H1 (cell line): ENCODE measurements at regions not wholly inside any gene's neighbourhood (a gene's known extent, or its start where the extent isn't known, plus 50 kb on each side); places are given as distances from the start of the nearest gene placed in this dataset.
"Not testable (repeated sequence)": the region's sequence is repeated elsewhere in the genome, so short reads cannot be mapped to it uniquely, and the experiment has no call there.

Source experiments
- CTCF ChIA-PET: fragments of 300-600 bp; sonication (Branson Sonifier 250); formaldehyde crosslinking; loops from one replicate; lab custom pipeline; 2021; ENCODE audit not compliant: partially characterized antibody; lab: Charles Lee
- POLR2A ChIA-PET: fragments of 300-600 bp; sonication (Branson Sonifier 250); formaldehyde crosslinking; loops from one replicate; lab custom pipeline; 2021; ENCODE audit warnings: inconsistent platforms; ENCODE audit not compliant: partially characterized antibody; lab: Charles Lee
- DNase-seq, 2 experiments: peaks; one replicate each; pipeline versions ENCODE4 v3.0.0 to v3.0.0-alpha.2; 2010 to 2022; ENCODE audit warnings: low spot score in 2 of 2, low read depth in 1 of 2, mixed read lengths in 1 of 2
- FAIRE-seq: peaks from 2 replicates; lab custom pipeline; 2011; peaks lifted over from hg19 to GRCh38; lab: Jason Lieb, UNC
- H2AFZ ChIP-seq: 2 replicates; pipeline ENCODE4 v1.8.1; 2012; ENCODE audit warnings: low read length, inconsistent platforms
- H2AK5ac ChIP-seq: 2 replicates; pipeline ENCODE4 v1.6.1; 2013; ENCODE audit warnings: low read depth, low read length
- H2BK120ac ChIP-seq: replicated peaks from 2 replicates; pipeline ENCODE3; 2013; ENCODE audit warnings: low read depth, low read length, inconsistent platforms
- H2BK12ac ChIP-seq: 2 replicates; pipeline ENCODE4 v1.6.1; 2013; ENCODE audit warnings: low read depth, low read length
- H2BK15ac ChIP-seq: 2 replicates; pipeline ENCODE4 v1.6.1; 2013; ENCODE audit warnings: low read length
- H2BK20ac ChIP-seq: 2 replicates; pipeline ENCODE4 v1.6.1; 2013; ENCODE audit warnings: low read length
- H2BK5ac ChIP-seq: 2 replicates; pipeline ENCODE4 v1.6.1; 2013; ENCODE audit warnings: low read depth, low read length
- H3K14ac ChIP-seq: 2 replicates; pipeline ENCODE4 v1.6.1; 2013; ENCODE audit warnings: inconsistent platforms; ENCODE audit not compliant: insufficient read length
- H3K18ac ChIP-seq: 2 replicates; pipeline ENCODE4 v1.6.1; 2013; ENCODE audit warnings: low read length; ENCODE audit errors: extremely low read depth
- H3K23ac ChIP-seq: 2 replicates; pipeline ENCODE4 v1.6.1; 2013; ENCODE audit warnings: inconsistent platforms; ENCODE audit not compliant: insufficient read length
- H3K23me2 ChIP-seq: 2 replicates; pipeline ENCODE4 v1.6.1; 2013; ENCODE audit warnings: low read depth, low read length
- H3K27ac ChIP-seq: 2 replicates; pipeline ENCODE4 v1.6.1; 2011; ENCODE audit warnings: low read depth, low read length, inconsistent platforms
- H3K27me3 ChIP-seq, 4 experiments: replicated peaks in 1 of 4; 1 replicate in 1 of 4; 2 replicates in 3 of 4; pipeline versions ENCODE4 v1.6.1 to v1.8.1; 2011 to 2013; ENCODE audit warnings: low read length in 3 of 4, mild to moderate bottlenecking in 3 of 4, inconsistent platforms in 2 of 4, mixed read lengths in 2 of 4, moderate library complexity in 1 of 4; ENCODE audit not compliant: control insufficient read depth in 3 of 4, insufficient read depth in 3 of 4; ENCODE audit errors: extremely low read depth in 1 of 4
- H3K36me3 ChIP-seq, 4 experiments: 2 replicates each; pipeline versions ENCODE4 v1.6.1 to v1.8.1; 2011 to 2013; ENCODE audit warnings: mild to moderate bottlenecking in 4 of 4, low read length in 3 of 4, moderate library complexity in 2 of 4, control low read depth in 1 of 4, inconsistent platforms in 1 of 4; ENCODE audit not compliant: insufficient read depth in 4 of 4, control insufficient read depth in 2 of 4
- H3K4ac ChIP-seq: replicated peaks from 2 replicates; pipeline ENCODE3; 2013; ENCODE audit warnings: low read length, low read depth, mixed read lengths, inconsistent platforms; ENCODE audit not compliant: insufficient read length
- H3K4me1 ChIP-seq, 4 experiments: replicated peaks in 1 of 4; 1 replicate in 1 of 4; 2 replicates in 3 of 4; pipeline versions ENCODE4 v1.6.1 to v1.8.1; 2011 to 2013; ENCODE audit warnings: low read length in 3 of 4, inconsistent platforms in 2 of 4, mixed read lengths in 1 of 4; ENCODE audit not compliant: insufficient read depth in 4 of 4, control insufficient read depth in 3 of 4
- H3K4me2 ChIP-seq, 2 experiments: 2 replicates each; pipeline versions ENCODE4 v1.6.1 to v1.8.1; 2011 to 2013; ENCODE audit warnings: low read depth in 2 of 2, low read length in 2 of 2, control low read depth in 1 of 2, inconsistent platforms in 1 of 2, mild to moderate bottlenecking in 1 of 2; ENCODE audit not compliant: insufficient read depth in 1 of 2
- H3K4me3 ChIP-seq, 4 experiments: fragments of 200-600, 300-600 bp in 1 of 4; sonication (generic), shearing (Covaris generic), sonication (Bioruptor Twin) in 1 of 4; 2 replicates each; pipeline versions ENCODE4 v1.5.1 to v1.8.1; 2011 to 2016; ENCODE audit warnings: low read length in 4 of 4, low read depth in 3 of 4, control low read depth in 2 of 4, inconsistent platforms in 2 of 4, mild to moderate bottlenecking in 2 of 4, mixed read lengths in 1 of 4, moderate library complexity in 1 of 4; ENCODE audit not compliant: insufficient read depth in 2 of 4; ENCODE audit errors: extremely low read depth in 1 of 4
- H3K56ac ChIP-seq: replicated peaks from 2 replicates; pipeline ENCODE3; 2013; ENCODE audit warnings: low read depth, mild to moderate bottlenecking, mixed read lengths, low read length, inconsistent platforms; ENCODE audit not compliant: insufficient read length
- H3K79me1 ChIP-seq: 2 replicates; pipeline ENCODE4 v1.6.1; 2013; ENCODE audit warnings: low read depth, low read length, control low read depth
- H3K79me2 ChIP-seq, 2 experiments: 2 replicates each; pipeline versions ENCODE4 v1.6.1 to v1.8.1; 2012 to 2013; ENCODE audit warnings: low read length in 2 of 2, mild to moderate bottlenecking in 2 of 2, inconsistent platforms in 1 of 2; ENCODE audit not compliant: insufficient read depth in 2 of 2, control insufficient read depth in 1 of 2
- H3K9ac ChIP-seq, 4 experiments: replicated peaks in 1 of 4; 1 replicate in 1 of 4; 2 replicates in 3 of 4; pipeline versions ENCODE4 v1.6.1 to v1.8.1; 2011 to 2013; ENCODE audit warnings: low read depth in 3 of 4, low read length in 3 of 4, control low read depth in 2 of 4, mild to moderate bottlenecking in 2 of 4, moderate library complexity in 2 of 4, inconsistent platforms in 1 of 4; ENCODE audit errors: extremely low read depth in 1 of 4
- H3K9me3 ChIP-seq, 2 experiments: 2 replicates each; pipeline versions ENCODE4 v1.6.1 to v1.8.1; 2012 to 2013; ENCODE audit warnings: mild to moderate bottlenecking in 2 of 2, moderate library complexity in 2 of 2, control low read depth in 1 of 2, inconsistent platforms in 1 of 2, low read depth in 1 of 2, low read length in 1 of 2, mixed read lengths in 1 of 2; ENCODE audit not compliant: insufficient read depth in 2 of 2
- H4K20me1 ChIP-seq, 2 experiments: replicated peaks in 1 of 2; 2 replicates each; pipeline versions ENCODE3 to v1.8.1; 2011 to 2013; ENCODE audit warnings: inconsistent platforms in 2 of 2, low read length in 2 of 2, mild to moderate bottlenecking in 1 of 2; ENCODE audit not compliant: insufficient read depth in 2 of 2, control insufficient read depth in 1 of 2
- H4K5ac ChIP-seq: 2 replicates; pipeline ENCODE4 v1.6.1; 2013; ENCODE audit warnings: low read length, low read depth, mixed read lengths, inconsistent platforms; ENCODE audit not compliant: insufficient read length
- H4K8ac ChIP-seq: 2 replicates; pipeline ENCODE4 v1.8.0; 2013; ENCODE audit warnings: mild to moderate bottlenecking, moderate library complexity, low read length, inconsistent platforms; ENCODE audit not compliant: insufficient read depth; ENCODE audit errors: extremely low read depth
- H4K91ac ChIP-seq: replicated peaks from 2 replicates; pipeline ENCODE3; 2013; ENCODE audit warnings: low read length, mixed read lengths, inconsistent platforms; ENCODE audit not compliant: insufficient read length
- WGBS, 2 experiments: shearing (Covaris generic) in 1 of 2; methylation state at CpG; one replicate each; pipeline versions ENCODE4 v1.1.6 to v1.1.7; 2013 to 2015; ENCODE audit warnings: low lambda C conversion rate in 2 of 2, mixed read lengths in 2 of 2, inconsistent platforms in 1 of 2, low coverage in 1 of 2, missing lambda C conversion rate in 1 of 2; ENCODE audit not compliant: insufficient replicate concordance in 2 of 2, insufficient coverage in 1 of 2, insufficient read length in 1 of 2; ENCODE audit errors: extremely low coverage in 1 of 2, missing lambda C conversion rate in 1 of 2; 5-methylcytosine and 5-hydroxymethylcytosine counted together

DNA sequence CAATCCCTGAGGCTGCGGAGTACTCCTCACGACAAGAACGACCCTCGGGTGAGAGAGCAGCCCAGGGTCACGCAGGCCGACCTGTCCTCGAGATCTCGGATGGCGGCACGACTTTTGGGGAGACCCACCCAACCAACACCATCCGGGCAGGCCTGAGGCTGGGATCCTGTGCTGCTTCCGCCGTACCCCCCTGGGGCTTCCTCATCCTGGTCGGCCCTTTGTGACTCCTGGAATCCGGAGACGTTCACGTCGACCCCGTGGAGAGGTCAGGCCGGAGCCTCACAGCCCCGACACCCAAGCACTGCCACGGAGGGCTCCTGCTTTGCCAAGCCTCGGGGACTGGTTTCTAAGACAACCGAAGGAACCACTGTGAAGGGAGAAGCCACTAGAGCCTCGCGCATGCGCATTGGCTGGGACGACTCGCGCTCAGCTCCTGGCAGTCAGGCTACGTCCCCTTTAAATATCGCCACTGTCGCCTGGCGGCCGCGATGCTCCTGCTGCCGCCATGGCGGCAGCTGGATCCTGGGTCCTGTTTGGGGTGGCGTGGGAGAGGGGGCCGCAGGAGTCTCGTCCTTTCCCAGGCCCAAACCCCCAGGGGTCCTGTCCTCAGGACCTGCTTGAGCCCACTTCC, 136.2 kb upstream of the ANKRD20A1 start:
- H3K79me1 ChIP-seq, H3K4me3 ChIP-seq, H3K9ac ChIP-seq, H3K23me2 ChIP-seq, H4K5ac ChIP-seq, H3K79me2 ChIP-seq, H2AFZ ChIP-seq, H2BK15ac ChIP-seq, CTCF ChIA-PET, H4K20me1 ChIP-seq, H3K9me3 ChIP-seq, H3K36me3 ChIP-seq, H4K91ac ChIP-seq, H3K4me1 ChIP-seq, H2AK5ac ChIP-seq, H2BK12ac ChIP-seq, H3K56ac ChIP-seq, H2BK5ac ChIP-seq, H3K4ac ChIP-seq, H2BK120ac ChIP-seq, FAIRE-seq, H3K18ac ChIP-seq, POLR2A ChIA-PET, H3K14ac ChIP-seq, H3K27ac ChIP-seq, H4K8ac ChIP-seq, H3K23ac ChIP-seq, H3K27me3 ChIP-seq, DNase-seq, H2BK20ac ChIP-seq, H3K4me2 ChIP-seq: not testable (repeated sequence)
- WGBS, 2 experiments: no CpG with 5 or more reads among the region's 41 CpGs

DNA sequence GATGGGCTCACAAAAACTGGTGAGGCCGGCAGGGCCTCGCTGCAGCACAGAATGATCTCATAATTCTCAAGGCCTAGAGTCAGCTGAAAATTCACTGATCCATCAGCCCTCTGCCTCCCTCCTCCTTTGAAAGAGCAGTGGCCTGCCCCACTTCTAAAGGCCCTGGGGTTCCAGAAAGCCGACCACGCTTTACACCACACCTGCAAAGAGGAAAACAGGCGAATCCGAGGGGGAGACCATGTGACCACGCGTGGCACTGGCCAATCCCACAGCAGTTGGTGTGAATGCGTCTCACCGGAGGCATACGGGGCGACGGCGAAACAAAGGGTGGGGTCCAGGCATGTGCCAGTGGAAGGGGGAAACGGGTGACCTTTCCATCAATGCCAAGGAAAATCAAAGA, 135.5 kb upstream of the ANKRD20A1 start:
- H3K9ac ChIP-seq, H4K5ac ChIP-seq, H3K27me3 ChIP-seq, H2BK15ac ChIP-seq, H4K20me1 ChIP-seq, H2BK12ac ChIP-seq, H2BK120ac ChIP-seq, H4K8ac ChIP-seq, H3K79me1 ChIP-seq, CTCF ChIA-PET, POLR2A ChIA-PET, H2BK20ac ChIP-seq, H3K14ac ChIP-seq, H3K23ac ChIP-seq, H3K4me2 ChIP-seq, H3K23me2 ChIP-seq, H2BK5ac ChIP-seq, H3K4me1 ChIP-seq, H3K27ac ChIP-seq, H4K91ac ChIP-seq, H3K36me3 ChIP-seq, H3K56ac ChIP-seq, H2AK5ac ChIP-seq, H3K18ac ChIP-seq, H3K9me3 ChIP-seq, H3K4ac ChIP-seq, H3K79me2 ChIP-seq, H2AFZ ChIP-seq, DNase-seq, FAIRE-seq, H3K4me3 ChIP-seq: not testable (repeated sequence)
- WGBS, 2 experiments: 35% methylated on average over 4 of the region's 15 CpGs; no CpG with 5 or more reads in 1 of the 2 experiments
